CD14-positive monocyte (primary cell): ENCODE measurements at regions not wholly inside any gene's neighbourhood (a gene's known extent, or its start where the extent isn't known, plus 50 kb on each side); places are given as distances from the start of the nearest gene placed in this dataset.

Source experiments
- DNase-seq, 3 donors: peaks; one replicate each; pipeline ENCODE4 v3.0.0-alpha.2; 2011 to 2022
- H2AFZ ChIP-seq: 2 replicates; pipeline ENCODE4 v1.6.0; 2012; ENCODE audit warnings: mild to moderate bottlenecking, low read depth, low read length, inconsistent platforms; ENCODE audit not compliant: insufficient read depth, poor library complexity, severe bottlenecking
- H3K27ac ChIP-seq, 2 donors: 1 replicate in 1 of 2; 2 replicates in 1 of 2; pipeline ENCODE4 v1.5.1; 2012 to 2013; ENCODE audit warnings: low read length in 2 of 2, control low read depth in 1 of 2, inconsistent platforms in 1 of 2, low read depth in 1 of 2, mild to moderate bottlenecking in 1 of 2
- H3K27me3 ChIP-seq, 2 donors: one replicate each; pipeline versions ENCODE4 v1.6.0 to v1.6.1; 2011 to 2013; ENCODE audit warnings: low read length in 2 of 2; ENCODE audit not compliant: control insufficient read depth in 2 of 2, insufficient read depth in 2 of 2
- H3K36me3 ChIP-seq, 2 donors: replicated peaks in 1 of 2; 1 replicate in 1 of 2; 2 replicates in 1 of 2; pipeline versions ENCODE4 v1.5.1 to v1.6.1; 2012 to 2013; ENCODE audit warnings: low read length in 2 of 2, control low read depth in 1 of 2, inconsistent platforms in 1 of 2, mild to moderate bottlenecking in 1 of 2; ENCODE audit not compliant: insufficient read depth in 2 of 2, control insufficient read depth in 1 of 2
- H3K4me1 ChIP-seq, 2 donors: 1 replicate in 1 of 2; 2 replicates in 1 of 2; pipeline versions ENCODE4 v1.5.1 to v1.6.1; 2012 to 2013; ENCODE audit warnings: low read length in 2 of 2, control low read depth in 1 of 2, inconsistent platforms in 1 of 2, mild to moderate bottlenecking in 1 of 2, moderate library complexity in 1 of 2; ENCODE audit not compliant: insufficient read depth in 2 of 2, control insufficient read depth in 1 of 2
- H3K4me2 ChIP-seq: replicated peaks from 2 replicates; pipeline ENCODE3; 2012; ENCODE audit warnings: low read length, moderate library complexity, mild to moderate bottlenecking; ENCODE audit not compliant: poor library complexity, severe bottlenecking; ENCODE audit errors: extremely low read depth
- H3K4me3 ChIP-seq, 3 experiments: fragments of 200-600 bp in 1 of 3; sonication (generic) in 1 of 3; replicated peaks in 1 of 3; 1 replicate in 2 of 3; 2 replicates in 1 of 3; pipeline ENCODE4 v1.5.1; 2011 to 2013; ENCODE audit warnings: low read length in 3 of 3, mild to moderate bottlenecking in 3 of 3, control low read depth in 2 of 3, low read depth in 2 of 3, inconsistent platforms in 1 of 3, moderate library complexity in 1 of 3
- H3K79me2 ChIP-seq: 2 replicates; pipeline ENCODE4 v1.6.0; 2012; ENCODE audit warnings: mild to moderate bottlenecking, control low read depth, inconsistent platforms, low read length, moderate library complexity; ENCODE audit not compliant: insufficient read depth
- H3K9ac ChIP-seq: 2 replicates; pipeline ENCODE4 v1.6.0; 2017; ENCODE audit warnings: low read length, mild to moderate bottlenecking; ENCODE audit not compliant: insufficient read depth, poor library complexity, severe bottlenecking
- H3K9me3 ChIP-seq, 2 donors: replicated peaks in 1 of 2; 1 replicate in 1 of 2; 2 replicates in 1 of 2; pipeline versions ENCODE4 v1.5.1 to v1.6.1; 2012 to 2013; ENCODE audit warnings: low read length in 2 of 2, control low read depth in 1 of 2; ENCODE audit not compliant: control insufficient read depth in 1 of 2, insufficient read depth in 1 of 2
- H4K20me1 ChIP-seq: 2 replicates; pipeline ENCODE4 v1.6.0; 2012; ENCODE audit warnings: mild to moderate bottlenecking, low read length, control low read depth, moderate library complexity; ENCODE audit not compliant: insufficient read depth
- H3K27ac Mint-ChIP-seq, 7 donors: one replicate each; pipeline ENCODE4 v1.8.0; 2020; ENCODE audit warnings: mild to moderate bottlenecking in 7 of 7, mixed read lengths in 7 of 7, moderate library complexity in 6 of 7, inconsistent platforms in 2 of 7
- H3K27me3 Mint-ChIP-seq, 3 donors: one replicate each; pipeline ENCODE4 v1.8.0; 2021 to 2022; ENCODE audit warnings: low read depth in 3 of 3, mild to moderate bottlenecking in 3 of 3, mixed read lengths in 3 of 3, moderate library complexity in 3 of 3, inconsistent platforms in 1 of 3
- H3K36me3 Mint-ChIP-seq, 2 donors: one replicate each; pipeline ENCODE4 v1.8.0; 2020; ENCODE audit warnings: mixed read lengths in 2 of 2, inconsistent platforms in 1 of 2, mild to moderate bottlenecking in 1 of 2
- H3K4me1 Mint-ChIP-seq: one replicate; pipeline ENCODE4 v1.8.0; 2020; ENCODE audit warnings: mild to moderate bottlenecking, mixed read lengths
- H3K4me3 Mint-ChIP-seq, 2 donors: one replicate each; pipeline ENCODE4 v1.8.0; 2020; ENCODE audit warnings: mild to moderate bottlenecking in 2 of 2, mixed read lengths in 2 of 2, moderate library complexity in 1 of 2
- H3K9me3 Mint-ChIP-seq, 7 donors: one replicate each; pipeline ENCODE4 v1.8.0; 2020 to 2022; ENCODE audit warnings: mixed read lengths in 7 of 7, mild to moderate bottlenecking in 6 of 7, moderate library complexity in 6 of 7, inconsistent platforms in 2 of 7
- CTCF ChIP-seq: fragments of 200-600 bp; IDR thresholded peaks from one replicate; pipeline ENCODE4 v1.8.0; 2022; ENCODE audit warnings: antibody characterized with exemption, mild to moderate bottlenecking
- WGBS: methylation state at CpG from one replicate; pipeline ENCODE4 v1.1.5; 2013; ENCODE audit warnings: missing lambda C conversion rate; ENCODE audit not compliant: insufficient coverage; 5-methylcytosine and 5-hydroxymethylcytosine counted together
- intact Hi-C, 2 donors: fragments of 100-400 bp; cut with micrococcal nuclease; formaldehyde crosslinking; loops; one replicate each; pipeline versions ENCODE4 v1.15.0 to v1.15.1; 2023

GRCh38 chr2:144686518-144687215, 166.7 kb upstream of the ZEB2 start:
- WGBS, result no CpG with 5 or more reads among the region's 2 CpGs
- intact Hi-C loops, result no loop called here
- Mint-ChIP-seq H3K27me3 (no peaks in the 10 kb centered on the region), H3K27ac (peak overlapping the region; percentile 93 to 98 (median 97)), H3K9me3 (no peaks in the 10 kb centered on the region), H3K36me3 (peaks cover 3% of the 10 kb centered on the region in 2 donors), H3K4me3 (peak overlapping the region; percentile 28 to 55), H3K4me1 (peaks cover 87% of the 10 kb centered on the region)
- no peak for TF ChIP-seq CTCF
- H3K36me3 ChIP-seq, result no peaks in the 10 kb centered on the region
- DNase-seq, result peak; percentile 83 to 90 (median 90)
- peaks cover 82 to 92% of the 10 kb centered on the region in 2 donors for H3K4me1 ChIP-seq
- no peaks in the 10 kb centered on the region for H3K27me3 ChIP-seq
- peak overlapping the region; percentile 60 for H3K4me2 ChIP-seq
- H4K20me1 ChIP-seq, result no peaks in the 10 kb centered on the region
- peak overlapping the region in 1 of 3 experiments; percentile 34 for H3K4me3 ChIP-seq
- no peaks in the 10 kb centered on the region for H3K9me3 ChIP-seq
- peak overlapping the region; percentile 88 to 94 for H3K27ac ChIP-seq
- no peak overlapping the region for H2AFZ ChIP-seq
- H3K79me2 ChIP-seq, result peaks cover 27% of the 10 kb centered on the region
- peak overlapping the region; percentile 33 for H3K9ac ChIP-seq

- no peaks in the 10 kb centered on the region for H3K9me3 Mint-ChIP-seq
- 83% methylated on average over 1 of the region's 3 CpGs for WGBS
- H3K27ac ChIP-seq, result peak overlapping the region; percentile 58 to 94
- peaks cover 74 to 81% of the 10 kb centered on the region in 2 donors for H3K4me1 ChIP-seq
- peak overlapping the region; percentile 49 for H3K4me2 ChIP-seq
- H3K79me2 ChIP-seq, result peaks cover 16% of the 10 kb centered on the region
- H3K27me3 ChIP-seq, result no peaks in the 10 kb centered on the region
- DNase-seq, result peak in 2 of 3 donors; percentile 46 to 56
- H3K9me3 ChIP-seq, result no peaks in the 10 kb centered on the region
- intact Hi-C loops, result loop anchor here in 1 of 2 donors (2.0 kb wide), 1 partner anchor 23 kb away; no protein-coding TSS in a partner anchor
- H3K36me3 Mint-ChIP-seq, result peaks cover 3% of the 10 kb centered on the region in 2 donors
- peak overlapping the region; percentile 94 to 98 (median 97) for H3K27ac Mint-ChIP-seq
- TF ChIP-seq CTCF, result no peak
- peak overlapping the region; percentile 55 for H3K9ac ChIP-seq
- peak overlapping the region in 1 of 2 donors; percentile 20 for H3K4me3 Mint-ChIP-seq
- no peaks in the 10 kb centered on the region for H3K36me3 ChIP-seq
- H4K20me1 ChIP-seq, result no peaks in the 10 kb centered on the region
- no peaks in the 10 kb centered on the region for H3K27me3 Mint-ChIP-seq
- no peak overlapping the region for H2AFZ ChIP-seq
- H3K4me1 Mint-ChIP-seq, result peaks cover 75% of the 10 kb centered on the region
- H3K4me3 ChIP-seq, result peak overlapping the region in 1 of 3 experiments; percentile 51
These were observed 164.0 kb upstream of the ZEB2 start for GRCh38 chr2:144683966-144684365.
